ENCODE measurements at regions not wholly inside any gene's neighbourhood (a gene's known extent, or its start where the extent isn't known, plus 50 kb on each side); places are given as distances from the start of the nearest gene placed in this dataset.
"Not testable (repeated sequence)": the region's sequence is repeated elsewhere in the genome, so short reads cannot be mapped to it uniquely, and the experiment has no call there.

- Histone ChIP-seq H3K27ac (no peak overlapping the region), H3K36me3 (no peaks in the 10 kb centered on the region), H3K27me3 (no peaks in the 10 kb centered on the region), H3K9me3 (no peaks in the 10 kb centered on the region), H3K4me1 (no peaks in the 10 kb centered on the region), H3K4me3 (no peak overlapping the region)
- intact Hi-C loops (cut with DNase I; ENCODE audit: low total_unique reads) = no loop called here
- TF ChIP-seq, protein P1, sequence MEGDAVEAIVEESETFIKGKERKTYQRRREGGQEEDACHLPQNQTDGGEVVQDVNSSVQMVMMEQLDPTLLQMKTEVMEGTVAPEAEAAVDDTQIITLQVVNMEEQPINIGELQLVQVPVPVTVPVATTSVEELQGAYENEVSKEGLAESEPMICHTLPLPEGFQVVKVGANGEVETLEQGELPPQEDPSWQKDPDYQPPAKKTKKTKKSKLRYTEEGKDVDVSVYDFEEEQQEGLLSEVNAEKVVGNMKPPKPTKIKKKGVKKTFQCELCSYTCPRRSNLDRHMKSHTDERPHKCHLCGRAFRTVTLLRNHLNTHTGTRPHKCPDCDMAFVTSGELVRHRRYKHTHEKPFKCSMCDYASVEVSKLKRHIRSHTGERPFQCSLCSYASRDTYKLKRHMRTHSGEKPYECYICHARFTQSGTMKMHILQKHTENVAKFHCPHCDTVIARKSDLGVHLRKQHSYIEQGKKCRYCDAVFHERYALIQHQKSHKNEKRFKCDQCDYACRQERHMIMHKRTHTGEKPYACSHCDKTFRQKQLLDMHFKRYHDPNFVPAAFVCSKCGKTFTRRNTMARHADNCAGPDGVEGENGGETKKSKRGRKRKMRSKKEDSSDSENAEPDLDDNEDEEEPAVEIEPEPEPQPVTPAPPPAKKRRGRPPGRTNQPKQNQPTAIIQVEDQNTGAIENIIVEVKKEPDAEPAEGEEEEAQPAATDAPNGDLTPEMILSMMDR (IDR thresholded peaks at IDR 0.05) = no peak
- no peak for DNase-seq
Observed at GRCh38 chr17:70713694-70714093, 544.4 kb downstream of the KCNJ2 start.

GRCh38 chr17:70716551-70716950, 547.2 kb downstream of the KCNJ2 start:
- H3K4me1 ChIP-seq = no peaks in the 10 kb centered on the region
- no peak for DNase-seq
- no peak overlapping the region for H3K27ac ChIP-seq
- no peaks in the 10 kb centered on the region for H3K27me3 ChIP-seq
- no peak overlapping the region for H3K4me3 ChIP-seq
- no peaks in the 10 kb centered on the region for H3K9me3 ChIP-seq
- H3K36me3 ChIP-seq = no peaks in the 10 kb centered on the region
- TF ChIP-seq, protein P1 (IDR thresholded peaks at IDR 0.05) = no peak
- intact Hi-C loops (cut with DNase I; ENCODE audit: low total_unique reads) = no loop called here

DNA sequence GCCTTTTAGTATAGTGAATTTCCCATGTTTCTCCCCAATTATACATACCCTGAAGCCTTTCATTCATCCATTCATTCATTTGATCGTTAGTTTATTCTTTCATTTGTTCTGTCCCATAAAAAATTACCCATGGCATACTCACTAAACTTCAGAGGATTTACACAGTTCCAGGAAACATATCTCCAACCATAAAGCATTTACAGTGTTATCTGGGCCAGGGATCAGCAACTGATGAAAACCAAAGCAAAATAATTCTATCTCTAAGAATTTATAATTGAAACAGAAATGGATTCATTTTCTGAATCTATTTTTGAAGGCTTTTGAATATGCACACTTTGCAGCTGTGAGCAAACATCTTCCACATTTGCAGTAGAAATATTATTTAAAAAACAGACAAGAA, 547.7 kb downstream of the KCNJ2 start:
- intact Hi-C loops (cut with DNase I; ENCODE audit: low total_unique reads) = no loop called here
- TF ChIP-seq, protein P1 (IDR thresholded peaks at IDR 0.05) = no peak
- Histone ChIP-seq H3K27ac (no peak overlapping the region), H3K27me3 (no peaks in the 10 kb centered on the region), H3K4me3 (no peak overlapping the region), H3K9me3 (no peaks in the 10 kb centered on the region), H3K36me3 (no peaks in the 10 kb centered on the region), H3K4me1 (no peaks in the 10 kb centered on the region)
- no peak for DNase-seq

DNA sequence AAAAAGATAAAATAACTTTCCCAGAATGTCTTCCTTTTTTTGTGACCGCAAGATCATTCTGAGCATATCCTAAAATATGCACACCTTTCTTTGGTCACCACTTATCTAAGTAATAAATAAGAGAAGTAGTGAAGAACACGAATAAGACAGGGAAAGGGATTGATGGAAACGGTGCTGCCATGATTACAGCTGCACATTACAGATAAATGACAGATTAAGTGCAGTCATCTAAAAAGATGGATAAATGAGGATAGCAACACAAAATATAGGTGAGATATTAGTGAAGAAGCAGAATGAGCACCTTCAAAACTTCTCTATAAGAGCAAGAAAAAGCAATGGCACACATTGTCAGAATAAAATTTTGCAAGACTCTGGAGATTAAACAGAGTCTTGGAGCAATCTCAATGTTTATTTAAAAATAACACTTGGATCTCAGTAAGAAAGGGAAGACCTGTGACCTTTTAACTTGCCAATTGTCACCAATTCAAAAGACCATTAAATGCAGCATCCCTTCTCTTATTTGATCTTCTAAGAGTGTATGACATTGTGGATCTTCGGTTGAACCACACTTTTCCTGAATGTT, 567.1 kb downstream of the KCNJ2 start:
- H3K9me3 ChIP-seq = no peaks in the 10 kb centered on the region
- no peaks in the 10 kb centered on the region for H3K4me1 ChIP-seq
- no peak overlapping the region for H3K4me3 ChIP-seq
- no peak overlapping the region for H3K27ac ChIP-seq
- intact Hi-C loops (cut with DNase I; ENCODE audit: low total_unique reads) = no loop called here
- no peaks in the 10 kb centered on the region for H3K27me3 ChIP-seq
- DNase-seq = no peak
- TF ChIP-seq, protein P1 (IDR thresholded peaks at IDR 0.05) = no peak
- H3K36me3 ChIP-seq = no peaks in the 10 kb centered on the region

- H3K4me3 ChIP-seq = no peak overlapping the region
- no peaks in the 10 kb centered on the region for H3K4me1 ChIP-seq
- no peaks in the 10 kb centered on the region for H3K36me3 ChIP-seq
- no peaks in the 10 kb centered on the region for H3K9me3 ChIP-seq
- intact Hi-C loops (cut with DNase I; ENCODE audit: low total_unique reads) = no loop called here
- TF ChIP-seq, protein P1 (IDR thresholded peaks at IDR 0.05) = no peak
- no peaks in the 10 kb centered on the region for H3K27me3 ChIP-seq
- no peak for DNase-seq
- no peak overlapping the region for H3K27ac ChIP-seq
Observed at GRCh38 chr17:70739065-70739464, 569.7 kb downstream of the KCNJ2 start.

DNA sequence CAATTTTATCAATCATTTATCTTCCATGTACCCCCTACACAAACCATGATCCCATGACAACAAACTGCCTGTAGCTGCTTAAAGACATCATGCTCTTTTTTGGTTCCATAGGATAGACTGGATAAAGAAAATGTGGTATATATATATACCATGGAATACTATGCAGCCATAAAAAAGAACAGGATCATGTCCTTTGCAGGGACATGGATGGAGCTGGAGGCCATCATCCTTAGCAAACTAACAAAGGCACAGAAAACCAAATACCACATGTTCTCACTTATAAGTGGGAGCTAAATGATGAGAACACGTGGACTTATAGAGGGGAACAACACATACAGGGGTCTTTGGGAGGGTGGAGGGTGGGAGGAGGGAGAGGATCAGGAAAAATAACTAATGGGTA, 577.2 kb downstream of the KCNJ2 start:
- H3K4me1 ChIP-seq; DNase-seq; H3K4me3 ChIP-seq; intact Hi-C loops (cut with DNase I; ENCODE audit: low total_unique reads); H3K27me3 ChIP-seq; H3K27ac ChIP-seq; H3K9me3 ChIP-seq; H3K36me3 ChIP-seq: not testable (repeated sequence)

All from tibial artery (tissue), 4 donors.